Smooth muscle cell (in vitro differentiated cells): ENCODE measurements at regions not wholly inside any gene's neighbourhood (a gene's known extent, or its start where the extent isn't known, plus 50 kb on each side); places are given as distances from the start of the nearest gene placed in this dataset.

ENCODE experiments used
- DNase-seq: peaks from one replicate; lab custom pipeline; 2025; ENCODE audit not compliant: unreplicated experiment; lab: John Stamatoyannopoulos, UW
- H2AFZ ChIP-seq: fragments of 200-600 bp; sonication (generic); 2 replicates; pipeline ENCODE4 v1.6.0; 2016; ENCODE audit warnings: antibody characterized with exemption, low read depth, mild to moderate bottlenecking
- H3F3A ChIP-seq: fragments of 200-600 bp; sonication (generic); 2 replicates; pipeline ENCODE4 v1.6.0; 2017; ENCODE audit warnings: antibody characterized with exemption, low read depth
- H3K27ac ChIP-seq: fragments of 200-600 bp; sonication (generic); 2 replicates; pipeline ENCODE4 v1.5.1; 2016; ENCODE audit warnings: low read depth, mild to moderate bottlenecking
- H3K27me3 ChIP-seq: fragments of 200-600 bp; sonication (generic); 2 replicates; pipeline ENCODE4 v1.6.1; 2016; ENCODE audit warnings: low read depth, mild to moderate bottlenecking
- H3K36me3 ChIP-seq: fragments of 200-600 bp; sonication (generic); 2 replicates; pipeline ENCODE4 v1.5.1; 2016; ENCODE audit warnings: low read depth
- H3K4me1 ChIP-seq: fragments of 200-600 bp; sonication (generic); 2 replicates; pipeline ENCODE4 v1.5.1; 2016; ENCODE audit warnings: low read depth
- H3K4me2 ChIP-seq: fragments of 200-600 bp; sonication (generic); 2 replicates; pipeline ENCODE4 v1.6.0; 2016; ENCODE audit warnings: mild to moderate bottlenecking
- H3K4me3 ChIP-seq: fragments of 200-600 bp; sonication (generic); 2 replicates; pipeline ENCODE4 v1.5.1; 2016; ENCODE audit warnings: mild to moderate bottlenecking
- H3K79me2 ChIP-seq: fragments of 200-600 bp; sonication (generic); 2 replicates; pipeline ENCODE4 v1.6.0; 2016; ENCODE audit warnings: low read depth, mild to moderate bottlenecking
- H3K9ac ChIP-seq: fragments of 200-600 bp; sonication (generic); 2 replicates; pipeline ENCODE4 v1.6.0; 2016; ENCODE audit warnings: low read depth
- H3K9me3 ChIP-seq: fragments of 200-600 bp; sonication (generic); replicated peaks from 2 replicates; pipeline ENCODE4 v1.5.1; 2016; ENCODE audit warnings: low read depth
- H4K20me1 ChIP-seq: fragments of 200-600 bp; sonication (generic); 2 replicates; pipeline ENCODE4 v1.6.0; 2016; ENCODE audit warnings: low read depth
- CTCF ChIP-seq: fragments of 200-600 bp; sonication (generic); IDR thresholded peaks from 2 replicates; pipeline ENCODE4 v1.5.1; 2017; ENCODE audit warnings: borderline replicate concordance, mild to moderate bottlenecking, antibody characterized with exemption; ENCODE audit not compliant: insufficient read depth, poor library complexity, severe bottlenecking
- WGBS: methylation state at CpG from one replicate; pipeline ENCODE4 v1.1.7; 2016; ENCODE audit warnings: low lambda C conversion rate; 5-methylcytosine and 5-hydroxymethylcytosine counted together

- Histone ChIP-seq H3K9ac (no peak overlapping the region), H3K27ac (no peak overlapping the region), H3K27me3 (no peaks in the 10 kb centered on the region), H3K4me2 (peak overlapping the region; percentile 23), H3K4me1 (peaks cover 15% of the 10 kb centered on the region), H3K79me2 (no peaks in the 10 kb centered on the region), H3K9me3 (no peaks in the 10 kb centered on the region), H3F3A (no peaks in the 10 kb centered on the region), H3K36me3 (no peaks in the 10 kb centered on the region), H2AFZ (peak overlapping the region; percentile 48), H4K20me1 (no peaks in the 10 kb centered on the region), H3K4me3 (peak overlapping the region; percentile 34)
- WGBS, result 68% methylated on average over 10 of the region's 10 CpGs
- TF ChIP-seq CTCF, result no peak
- no peak for DNase-seq
Measured at GRCh38 chr13:74288361-74288911, 154.2 kb upstream of the KLF12 start.

GRCh38 chr13:74287724-74288169, 153.5 kb upstream of the KLF12 start:
- TF ChIP-seq CTCF, result no peak
- Histone ChIP-seq H4K20me1 (no peaks in the 10 kb centered on the region), H3F3A (no peaks in the 10 kb centered on the region), H3K9me3 (no peaks in the 10 kb centered on the region), H3K27me3 (no peaks in the 10 kb centered on the region), H3K4me3 (peak overlapping the region; percentile 34), H3K4me1 (peaks cover 15% of the 10 kb centered on the region), H3K27ac (no peak overlapping the region), H3K4me2 (peak overlapping the region; percentile 23), H2AFZ (no peak overlapping the region), H3K36me3 (no peaks in the 10 kb centered on the region), H3K79me2 (no peaks in the 10 kb centered on the region), H3K9ac (no peak overlapping the region)
- 18% methylated on average over 4 of the region's 4 CpGs for WGBS
- no peak for DNase-seq

- H3K4me1 ChIP-seq, result no peaks in the 10 kb centered on the region
- H3F3A ChIP-seq, result no peaks in the 10 kb centered on the region
- no peak overlapping the region for H3K9ac ChIP-seq
- no peak overlapping the region for H3K4me3 ChIP-seq
- no peak for DNase-seq
- no peaks in the 10 kb centered on the region for H3K27me3 ChIP-seq
- no peaks in the 10 kb centered on the region for H3K9me3 ChIP-seq
- no peak overlapping the region for H3K4me2 ChIP-seq
- H3K36me3 ChIP-seq, result no peaks in the 10 kb centered on the region
- no peak overlapping the region for H3K27ac ChIP-seq
- WGBS, result 70% methylated on average over 1 of the region's 1 CpG
- TF ChIP-seq CTCF, result no peak
- H4K20me1 ChIP-seq, result no peaks in the 10 kb centered on the region
- no peak overlapping the region for H2AFZ ChIP-seq
- H3K79me2 ChIP-seq, result no peaks in the 10 kb centered on the region
Measured at GRCh38 chr13:74280795-74281490, 146.7 kb upstream of the KLF12 start.
